IPS-18a (cell line): ENCODE measurements at regions not wholly inside any gene's neighbourhood (a gene's known extent, or its start where the extent isn't known, plus 50 kb on each side); places are given as distances from the start of the nearest gene placed in this dataset.
A peak's percentile ranks its signal among the peaks of the same experiment; 100 is the strongest.

Experiments
- H3K27ac ChIP-seq: one replicate; pipeline ENCODE4 v1.5.1; 2013; ENCODE audit warnings: low read length
- H3K27me3 ChIP-seq: one replicate; pipeline ENCODE4 v1.6.1; 2013; ENCODE audit warnings: mild to moderate bottlenecking, low read length; ENCODE audit not compliant: control insufficient read depth, insufficient read depth
- H3K36me3 ChIP-seq: one replicate; pipeline ENCODE4 v1.6.1; 2013; ENCODE audit warnings: low read depth, low read length; ENCODE audit not compliant: control insufficient read depth
- H3K4me1 ChIP-seq: one replicate; pipeline ENCODE4 v1.6.1; 2013; ENCODE audit warnings: low read depth, low read length; ENCODE audit not compliant: control insufficient read depth
- H3K4me3 ChIP-seq: one replicate; pipeline ENCODE4 v1.5.1; 2013; ENCODE audit warnings: low read length
- H3K9ac ChIP-seq: one replicate; pipeline ENCODE4 v1.6.1; 2013; ENCODE audit warnings: mild to moderate bottlenecking, low read length, moderate library complexity
- H3K9me3 ChIP-seq: one replicate; pipeline ENCODE4 v1.6.1; 2013; ENCODE audit warnings: low read depth, low read length; ENCODE audit not compliant: control insufficient read depth

DNA sequence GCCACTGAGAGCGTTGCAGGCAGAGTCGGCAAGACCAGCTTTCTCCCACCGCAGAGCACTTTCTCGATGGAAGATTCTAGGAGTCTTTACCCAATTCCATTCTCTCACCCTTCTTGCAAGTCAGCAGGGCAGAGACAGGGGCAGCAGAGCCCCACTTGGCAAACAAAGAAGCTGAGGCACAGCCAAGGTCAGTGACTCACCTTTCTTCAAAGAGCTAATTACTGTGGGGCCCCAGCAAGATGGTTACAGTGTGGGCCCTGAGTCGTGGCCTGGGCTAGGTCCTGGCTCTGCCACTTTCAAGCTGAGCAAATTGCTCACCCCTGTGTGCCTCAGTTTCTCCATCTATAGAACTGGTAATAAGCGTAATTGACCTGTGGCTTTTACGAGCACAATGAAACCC is 277.0 kb downstream of the PREX1 start:
- Histone ChIP-seq H3K9ac (no peak overlapping the region), H3K27ac (no peak overlapping the region), H3K9me3 (no peaks in the 10 kb centered on the region), H3K36me3 (no peaks in the 10 kb centered on the region), H3K27me3 (no peaks in the 10 kb centered on the region), H3K4me1 (no peaks in the 10 kb centered on the region), H3K4me3 (no peak overlapping the region)

GRCh38 chr20:48547664-48548063 is 280.1 kb downstream of the PREX1 start:
- Histone ChIP-seq H3K27me3 (no peaks in the 10 kb centered on the region), H3K27ac (no peak overlapping the region), H3K4me3 (no peak overlapping the region), H3K9me3 (no peaks in the 10 kb centered on the region), H3K36me3 (no peaks in the 10 kb centered on the region), H3K9ac (no peak overlapping the region), H3K4me1 (no peaks in the 10 kb centered on the region)

DNA sequence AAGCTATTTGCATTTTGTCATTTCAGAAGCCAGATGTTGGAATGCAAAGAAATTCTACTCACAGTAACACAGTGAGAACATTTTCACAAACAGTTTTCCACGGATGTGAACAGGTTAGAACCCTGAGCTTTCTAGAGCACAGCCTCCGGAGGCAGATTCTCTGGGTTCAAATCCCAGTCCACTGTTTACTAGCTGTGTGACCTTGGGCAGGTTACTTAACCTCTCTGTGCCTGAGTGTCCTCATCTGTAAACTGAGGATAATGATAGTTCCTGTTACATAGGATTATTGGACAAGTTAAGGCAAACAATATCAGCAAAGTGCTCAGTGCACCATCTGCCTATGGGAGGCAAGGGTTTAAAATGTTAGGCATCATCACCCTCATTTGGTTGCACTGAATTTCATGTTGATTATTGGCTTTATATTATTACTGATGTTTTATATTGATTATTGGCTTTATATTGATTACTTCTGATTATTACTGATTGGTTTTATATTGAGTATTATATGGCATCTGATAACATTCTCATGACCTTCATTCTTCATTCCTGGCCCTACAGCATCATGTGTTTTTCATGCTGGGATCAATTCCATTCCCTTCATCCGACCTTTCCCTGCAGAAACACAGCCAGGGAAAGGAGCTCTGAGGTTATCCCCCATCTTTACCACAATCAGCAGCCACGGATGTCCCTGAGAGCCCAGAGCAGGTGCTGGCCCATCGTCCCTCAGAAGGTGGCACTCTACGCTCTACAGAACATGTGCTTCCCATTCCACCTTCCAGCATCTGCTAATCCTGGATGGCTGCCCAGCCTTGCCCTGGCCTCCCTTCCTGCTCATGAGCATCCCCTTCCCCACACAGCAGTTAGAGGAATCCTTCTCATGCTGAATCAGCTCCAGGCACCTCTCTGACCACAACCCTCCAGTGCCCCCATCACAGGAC is 283.1 kb downstream of the PREX1 start:
- Histone ChIP-seq H3K4me3 (no peak overlapping the region), H3K27me3 (no peaks in the 10 kb centered on the region), H3K9ac (no peak overlapping the region), H3K27ac (no peak overlapping the region), H3K36me3 (no peaks in the 10 kb centered on the region), H3K4me1 (no peaks in the 10 kb centered on the region), H3K9me3 (no peaks in the 10 kb centered on the region)

- no peaks in the 10 kb centered on the region for H3K36me3 ChIP-seq
- peaks cover 18% of the 10 kb centered on the region for H3K4me1 ChIP-seq
- no peaks in the 10 kb centered on the region for H3K27me3 ChIP-seq
- H3K27ac ChIP-seq = no peak overlapping the region
- H3K4me3 ChIP-seq = no peak overlapping the region
- H3K9ac ChIP-seq = no peak overlapping the region
- no peaks in the 10 kb centered on the region for H3K9me3 ChIP-seq
These were observed 286.2 kb downstream of the PREX1 start for GRCh38 chr20:48541581-48542071.

DNA sequence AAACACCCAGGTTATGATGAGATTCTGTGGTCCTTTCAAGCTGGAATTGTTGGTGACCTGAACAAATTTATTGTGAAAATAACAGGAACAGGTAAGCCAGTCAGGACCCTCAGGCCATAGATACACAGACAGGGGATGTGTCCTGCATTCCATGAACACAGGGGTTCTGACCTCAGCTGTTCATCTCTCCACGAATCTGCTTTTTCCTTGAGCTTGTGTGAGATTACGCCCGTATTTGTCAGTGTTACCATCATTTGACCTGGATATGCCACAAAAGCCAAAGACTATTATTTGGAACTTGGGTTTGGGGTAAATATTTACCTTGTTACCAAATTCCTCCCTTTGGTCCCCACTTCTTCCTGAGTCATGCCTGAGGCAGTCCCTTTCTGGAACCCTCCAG is 288.9 kb downstream of the PREX1 start:
- Histone ChIP-seq H3K36me3 (no peaks in the 10 kb centered on the region), H3K27ac (peak overlapping the region; percentile 2), H3K4me1 (peaks cover 18% of the 10 kb centered on the region), H3K9me3 (no peaks in the 10 kb centered on the region), H3K27me3 (no peaks in the 10 kb centered on the region), H3K9ac (no peak overlapping the region), H3K4me3 (peak overlapping the region; percentile 0)

DNA sequence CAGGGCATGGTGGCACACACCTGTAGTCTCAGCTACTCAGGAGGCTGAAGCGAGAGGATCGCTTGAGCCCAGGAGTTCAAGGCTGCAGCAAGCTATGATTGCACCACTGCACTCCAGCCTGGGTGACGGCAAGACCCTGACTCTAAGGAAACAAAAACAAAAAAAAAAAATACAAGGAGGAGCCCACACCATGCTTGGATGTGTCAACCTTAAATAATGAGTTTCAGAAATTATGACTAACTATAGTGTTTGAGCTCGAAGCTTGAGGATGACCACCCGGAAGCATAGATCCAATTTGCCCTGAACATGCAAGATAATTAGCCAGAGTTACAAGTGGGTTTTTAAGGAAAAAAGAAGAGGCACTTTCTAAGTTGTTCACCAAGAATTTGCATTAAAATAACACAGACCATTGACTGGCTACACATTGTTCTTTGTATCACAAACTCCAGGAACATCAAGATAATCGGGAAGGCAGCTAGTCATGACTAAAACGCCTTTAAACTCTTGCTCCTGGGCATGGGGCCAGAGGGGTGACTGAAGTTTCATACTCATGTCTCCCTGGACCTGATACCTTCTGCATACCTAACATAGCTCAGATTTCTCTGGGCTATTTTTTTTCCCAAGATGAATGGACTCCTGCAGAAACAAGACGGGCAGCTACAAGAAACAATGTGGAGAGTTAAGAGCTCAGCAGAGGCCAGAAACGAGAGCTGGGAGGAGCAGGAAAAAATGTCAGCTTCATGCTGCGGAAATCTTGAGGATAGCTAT is 289.6 kb downstream of the PREX1 start:
- Histone ChIP-seq H3K9ac (no peak overlapping the region), H3K36me3 (no peaks in the 10 kb centered on the region)

DNA sequence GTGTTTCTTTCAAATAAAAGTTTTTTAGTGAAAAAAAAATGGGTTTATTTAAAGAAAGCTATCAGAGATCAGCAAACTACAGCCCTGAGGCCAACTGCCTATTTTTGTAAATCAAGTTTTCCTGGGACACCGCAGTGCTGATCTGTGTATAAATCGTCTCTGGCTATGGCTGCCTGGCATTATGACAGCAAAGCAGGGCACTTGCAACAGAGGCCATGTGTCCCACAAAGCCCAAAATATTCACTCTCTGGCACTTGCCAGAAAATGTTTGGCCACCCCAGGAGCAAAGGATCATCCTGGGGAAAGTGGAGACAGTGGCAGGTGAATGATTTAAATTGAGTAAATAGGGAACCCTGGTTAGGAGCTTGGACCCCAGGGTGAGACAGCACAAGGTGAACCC is 291.6 kb downstream of the PREX1 start:
- H3K27ac ChIP-seq = no peak overlapping the region
- H3K9me3 ChIP-seq = no peaks in the 10 kb centered on the region
- no peak overlapping the region for H3K9ac ChIP-seq
- peaks cover 18% of the 10 kb centered on the region for H3K4me1 ChIP-seq
- no peaks in the 10 kb centered on the region for H3K36me3 ChIP-seq
- H3K4me3 ChIP-seq = no peak overlapping the region
- no peaks in the 10 kb centered on the region for H3K27me3 ChIP-seq

More for the DNA sequence above, 289.6 kb downstream of the PREX1 start:
- peaks cover 18% of the 10 kb centered on the region for H3K4me1 ChIP-seq
- H3K27ac ChIP-seq = peak overlapping the region; percentile 2
- H3K9me3 ChIP-seq = no peaks in the 10 kb centered on the region
- peak overlapping the region; percentile 0 for H3K4me3 ChIP-seq
- H3K27me3 ChIP-seq = no peaks in the 10 kb centered on the region

- no peak overlapping the region for H3K4me3 ChIP-seq
- no peak overlapping the region for H3K27ac ChIP-seq
- H3K4me1 ChIP-seq = peaks cover 18% of the 10 kb centered on the region
- H3K9ac ChIP-seq = no peak overlapping the region
- H3K27me3 ChIP-seq = no peaks in the 10 kb centered on the region
- H3K9me3 ChIP-seq = no peaks in the 10 kb centered on the region
- no peaks in the 10 kb centered on the region for H3K36me3 ChIP-seq
These were observed 292.2 kb downstream of the PREX1 start for GRCh38 chr20:48535556-48535955.

DNA sequence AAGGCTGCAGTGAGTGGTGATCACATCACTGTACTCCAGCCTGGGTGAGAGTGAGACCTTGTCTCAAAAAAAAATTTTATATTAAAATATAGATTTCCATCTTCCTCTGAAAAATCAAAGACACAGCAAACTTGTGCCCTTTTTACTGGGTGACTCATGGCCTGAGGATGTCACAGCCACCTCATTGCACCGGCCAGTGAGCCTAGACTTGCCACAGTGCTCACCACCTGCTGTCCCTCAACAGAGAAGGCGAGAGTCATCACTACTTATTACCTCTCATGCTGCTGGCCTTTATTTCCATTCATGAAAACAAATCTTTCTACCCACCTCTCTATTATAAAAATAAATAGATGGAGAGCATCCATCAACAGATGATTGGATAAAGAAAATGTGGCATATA is 295.8 kb downstream of the PREX1 start:
- Histone ChIP-seq H3K36me3 (no peaks in the 10 kb centered on the region), H3K4me3 (no peak overlapping the region), H3K4me1 (no peaks in the 10 kb centered on the region), H3K27me3 (no peaks in the 10 kb centered on the region), H3K9me3 (no peaks in the 10 kb centered on the region), H3K9ac (no peak overlapping the region), H3K27ac (no peak overlapping the region)

- Histone ChIP-seq H3K9me3 (no peaks in the 10 kb centered on the region), H3K27me3 (no peaks in the 10 kb centered on the region), H3K36me3 (no peaks in the 10 kb centered on the region), H3K4me1 (no peaks in the 10 kb centered on the region), H3K4me3 (no peak overlapping the region), H3K27ac (no peak overlapping the region), H3K9ac (no peak overlapping the region)
These were observed 296.3 kb downstream of the PREX1 start for GRCh38 chr20:48531505-48531904.

DNA sequence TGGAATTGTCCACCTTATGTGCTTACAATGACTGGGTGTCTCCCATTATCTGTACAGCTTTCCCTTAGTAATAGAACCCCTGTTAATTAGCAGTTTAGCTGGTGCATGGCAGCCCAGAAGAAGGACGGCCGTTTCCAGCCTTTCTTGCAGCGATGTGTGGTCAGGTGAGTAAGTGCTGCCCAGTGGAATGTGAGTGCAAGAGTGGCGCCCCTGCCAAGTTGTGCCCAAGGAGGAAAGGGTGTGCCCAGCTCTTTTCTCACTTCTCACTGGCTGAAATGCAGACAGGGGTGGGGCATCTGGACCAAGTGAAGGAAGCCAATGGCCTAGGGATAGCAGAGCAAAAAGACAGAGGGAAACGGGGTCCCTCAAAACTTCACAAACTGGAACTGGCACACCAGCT is 296.8 kb downstream of the PREX1 start:
- Histone ChIP-seq H3K9me3 (no peaks in the 10 kb centered on the region), H3K4me3 (no peak overlapping the region), H3K9ac (no peak overlapping the region), H3K36me3 (no peaks in the 10 kb centered on the region), H3K4me1 (no peaks in the 10 kb centered on the region), H3K27ac (no peak overlapping the region), H3K27me3 (no peaks in the 10 kb centered on the region)
